ENCODE measurements at regions not wholly inside any gene's neighbourhood (a gene's known extent, or its start where the extent isn't known, plus 50 kb on each side); places are given as distances from the start of the nearest gene placed in this dataset.

- Histone ChIP-seq H3K4me2 (no peak overlapping the region), H2AFZ (ENCODE audit: low read depth) (no peak overlapping the region), H3K4me1 (ENCODE audit: low read depth, poor library complexity, severe bottlenecking) (no peaks in the 10 kb centered on the region), H3K4me3 (IDR thresholded peaks at IDR 0.05; ENCODE audit: insufficient read depth, low read depth, low read length) (no peak overlapping the region), H3K27me3 (ENCODE audit: insufficient read depth, low read depth) (no peaks in the 10 kb centered on the region), H3K36me3 (ENCODE audit: insufficient read depth) (no peaks in the 10 kb centered on the region), H3K27ac (no peak overlapping the region), H3K9ac (no peak overlapping the region), H4K20me1 (ENCODE audit: insufficient read depth) (no peaks in the 10 kb centered on the region), H3K79me2 (ENCODE audit: insufficient read depth, low read depth) (no peaks in the 10 kb centered on the region)
- no peak for TF ChIP-seq CTCF (conservative IDR thresholded peaks at IDR 0.05; ENCODE audit: low read depth, low read length)
Measured at GRCh38 chr1:170819781-170820180, 115.6 kb upstream of the MROH9 start.

- no peak overlapping the region for H3K9ac ChIP-seq
- H3K79me2 ChIP-seq (ENCODE audit: insufficient read depth, low read depth) = no peaks in the 10 kb centered on the region
- no peak for TF ChIP-seq CTCF (conservative IDR thresholded peaks at IDR 0.05; ENCODE audit: low read depth, low read length)
- no peaks in the 10 kb centered on the region for H3K4me1 ChIP-seq (ENCODE audit: low read depth, poor library complexity, severe bottlenecking)
- no peak overlapping the region for H3K27ac ChIP-seq
- H2AFZ ChIP-seq (ENCODE audit: low read depth) = no peak overlapping the region
- H3K27me3 ChIP-seq (ENCODE audit: insufficient read depth, low read depth) = no peaks in the 10 kb centered on the region
- no peak overlapping the region for H3K4me3 ChIP-seq (IDR thresholded peaks at IDR 0.05; ENCODE audit: insufficient read depth, low read depth, low read length)
- H3K4me2 ChIP-seq = no peak overlapping the region
- H4K20me1 ChIP-seq (ENCODE audit: insufficient read depth) = no peaks in the 10 kb centered on the region
- H3K36me3 ChIP-seq (ENCODE audit: insufficient read depth) = no peaks in the 10 kb centered on the region
Measured at GRCh38 chr1:170823120-170823519, 112.2 kb upstream of the MROH9 start.

- Histone ChIP-seq H3K4me2 (no peak overlapping the region), H4K20me1 (ENCODE audit: insufficient read depth) (no peaks in the 10 kb centered on the region), H3K4me1 (ENCODE audit: low read depth, poor library complexity, severe bottlenecking) (no peaks in the 10 kb centered on the region), H3K27ac (no peak overlapping the region), H3K79me2 (ENCODE audit: insufficient read depth, low read depth) (no peaks in the 10 kb centered on the region), H3K27me3 (ENCODE audit: insufficient read depth, low read depth) (no peaks in the 10 kb centered on the region), H3K4me3 (IDR thresholded peaks at IDR 0.05; ENCODE audit: insufficient read depth, low read depth, low read length) (no peak overlapping the region), H2AFZ (ENCODE audit: low read depth) (no peak overlapping the region), H3K36me3 (ENCODE audit: insufficient read depth) (no peaks in the 10 kb centered on the region), H3K9ac (no peak overlapping the region)
- no peak for TF ChIP-seq CTCF (conservative IDR thresholded peaks at IDR 0.05; ENCODE audit: low read depth, low read length)
Measured at GRCh38 chr1:170831276-170831675, 104.1 kb upstream of the MROH9 start.

GRCh38 chr1:170836141-170836540 is 99.2 kb upstream of the MROH9 start:
- Histone ChIP-seq H3K4me1 (ENCODE audit: low read depth, poor library complexity, severe bottlenecking) (no peaks in the 10 kb centered on the region), H3K4me3 (IDR thresholded peaks at IDR 0.05; ENCODE audit: insufficient read depth, low read depth, low read length) (no peak overlapping the region), H3K27ac (no peak overlapping the region), H3K79me2 (ENCODE audit: insufficient read depth, low read depth) (no peaks in the 10 kb centered on the region), H4K20me1 (ENCODE audit: insufficient read depth) (no peaks in the 10 kb centered on the region), H3K4me2 (no peak overlapping the region), H3K36me3 (ENCODE audit: insufficient read depth) (no peaks in the 10 kb centered on the region), H2AFZ (ENCODE audit: low read depth) (no peak overlapping the region), H3K9ac (no peak overlapping the region), H3K27me3 (ENCODE audit: insufficient read depth, low read depth) (no peaks in the 10 kb centered on the region)
- TF ChIP-seq CTCF (conservative IDR thresholded peaks at IDR 0.05; ENCODE audit: low read depth, low read length) = no peak

GRCh38 chr1:170840371-170840770 is 95.0 kb upstream of the MROH9 start:
- Histone ChIP-seq H2AFZ (ENCODE audit: low read depth) (no peak overlapping the region), H4K20me1 (ENCODE audit: insufficient read depth) (no peaks in the 10 kb centered on the region), H3K79me2 (ENCODE audit: insufficient read depth, low read depth) (no peaks in the 10 kb centered on the region), H3K36me3 (ENCODE audit: insufficient read depth) (no peaks in the 10 kb centered on the region), H3K4me1 (ENCODE audit: low read depth, poor library complexity, severe bottlenecking) (no peaks in the 10 kb centered on the region), H3K9ac (no peak overlapping the region), H3K27me3 (ENCODE audit: insufficient read depth, low read depth) (no peaks in the 10 kb centered on the region), H3K4me2 (no peak overlapping the region), H3K27ac (no peak overlapping the region), H3K4me3 (IDR thresholded peaks at IDR 0.05; ENCODE audit: insufficient read depth, low read depth, low read length) (no peak overlapping the region)
- no peak for TF ChIP-seq CTCF (conservative IDR thresholded peaks at IDR 0.05; ENCODE audit: low read depth, low read length)

Data from KMS-11 (cell line).